GM23338 (cell line): ENCODE measurements at regions not wholly inside any gene's neighbourhood (a gene's known extent, or its start where the extent isn't known, plus 50 kb on each side); places are given as distances from the start of the nearest gene placed in this dataset.

Experiments used
- CREB1 ChIP-seq: fragments of 250-450 bp; sonication (Bioruptor Pico); IDR thresholded peaks from 2 replicates; pipeline ENCODE4 v1.5.0; 2020; ENCODE audit warnings: low read depth, mild to moderate bottlenecking, moderate library complexity
- EZH2 ChIP-seq: fragments of 200-600 bp; sonication (generic); IDR thresholded peaks from one replicate; pipeline ENCODE4 v1.8.0; 2017; ENCODE audit warnings: antibody characterized with exemption, mild to moderate bottlenecking, low read depth; ENCODE audit not compliant: unreplicated experiment
- EZH2phosphoT487 ChIP-seq: fragments of 200-600 bp; sonication (generic); IDR thresholded peaks from one replicate; pipeline ENCODE4 v1.8.1; 2018; ENCODE audit warnings: antibody characterized with exemption; ENCODE audit not compliant: unreplicated experiment
- POLR2AphosphoS5 ChIP-seq: IDR thresholded peaks from 2 replicates; pipeline ENCODE4 v1.6.1; 2016; ENCODE audit warnings: antibody characterized with exemption, low read depth
- STAT1 ChIP-seq: IDR thresholded peaks from one replicate; pipeline ENCODE4 v1.6.1; 2016; ENCODE audit warnings: antibody characterized with exemption; ENCODE audit not compliant: unreplicated experiment
- ZNF114 ChIP-seq: fragments of 250-450 bp; sonication (Bioruptor Pico); IDR thresholded peaks from 2 replicates; pipeline ENCODE4 v1.5.0; 2020; ENCODE audit warnings: mild to moderate bottlenecking, moderate library complexity
- ZNF331 ChIP-seq: fragments of 250-450 bp; sonication (Bioruptor Pico); IDR thresholded peaks from 2 replicates; pipeline ENCODE4 v1.5.0; 2020; ENCODE audit warnings: low read depth, mild to moderate bottlenecking, moderate library complexity
- TF ChIP-seq, protein P1 (sequence below), 2 experiments: fragments of 200-600 bp in 1 of 2; sonication (generic) in 1 of 2; conservative IDR thresholded peaks; 2 replicates each; pipeline versions ENCODE4 v1.5.1 to v1.6.1; 2016 to 2017; ENCODE audit warnings: antibody characterized with exemption in 2 of 2, low read depth in 2 of 2, mild to moderate bottlenecking in 2 of 2, moderate library complexity in 1 of 2
- TF ChIP-seq, protein P2 (sequence below): IDR thresholded peaks from one replicate; pipeline ENCODE4 v1.6.1; 2018; ENCODE audit warnings: antibody characterized with exemption; ENCODE audit not compliant: unreplicated experiment

DNA sequence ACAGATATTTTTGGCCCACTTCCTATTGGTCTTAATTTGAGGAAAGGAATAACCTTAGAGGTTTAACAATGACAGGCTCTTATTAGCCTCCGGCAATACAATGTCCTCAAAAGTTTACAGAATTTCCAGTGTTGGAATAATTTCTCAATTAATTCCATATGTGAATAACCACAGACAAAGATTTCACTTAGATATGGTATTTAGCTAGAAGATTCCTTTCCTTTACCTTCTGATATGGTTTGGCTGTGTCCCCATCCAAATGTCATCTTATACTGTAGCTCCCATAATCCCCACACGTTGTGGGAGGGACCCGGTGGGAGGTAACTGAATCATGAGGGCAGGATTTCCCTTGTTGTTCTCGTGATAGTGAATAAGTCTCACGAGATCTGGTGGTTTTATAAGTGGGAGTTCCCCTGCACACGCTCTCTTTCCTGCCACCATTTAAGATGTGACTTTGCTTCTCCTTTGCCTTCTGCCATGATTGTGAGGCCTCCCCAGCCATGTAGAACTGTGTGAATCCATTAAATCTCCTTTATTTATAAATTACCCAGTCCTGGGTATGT lies 54.9 kb upstream of the RGS7 start:
- TF ChIP-seq POLR2AphosphoS5 (no peak), EZH2 (no peak), CREB1 (no peak), ZNF114 (CRISPR knock-in tag) (no peak), EZH2phosphoT487 (no peak), STAT1 (no peak), ZNF331 (CRISPR knock-in tag) (no peak)
- TF ChIP-seq, protein P1, sequence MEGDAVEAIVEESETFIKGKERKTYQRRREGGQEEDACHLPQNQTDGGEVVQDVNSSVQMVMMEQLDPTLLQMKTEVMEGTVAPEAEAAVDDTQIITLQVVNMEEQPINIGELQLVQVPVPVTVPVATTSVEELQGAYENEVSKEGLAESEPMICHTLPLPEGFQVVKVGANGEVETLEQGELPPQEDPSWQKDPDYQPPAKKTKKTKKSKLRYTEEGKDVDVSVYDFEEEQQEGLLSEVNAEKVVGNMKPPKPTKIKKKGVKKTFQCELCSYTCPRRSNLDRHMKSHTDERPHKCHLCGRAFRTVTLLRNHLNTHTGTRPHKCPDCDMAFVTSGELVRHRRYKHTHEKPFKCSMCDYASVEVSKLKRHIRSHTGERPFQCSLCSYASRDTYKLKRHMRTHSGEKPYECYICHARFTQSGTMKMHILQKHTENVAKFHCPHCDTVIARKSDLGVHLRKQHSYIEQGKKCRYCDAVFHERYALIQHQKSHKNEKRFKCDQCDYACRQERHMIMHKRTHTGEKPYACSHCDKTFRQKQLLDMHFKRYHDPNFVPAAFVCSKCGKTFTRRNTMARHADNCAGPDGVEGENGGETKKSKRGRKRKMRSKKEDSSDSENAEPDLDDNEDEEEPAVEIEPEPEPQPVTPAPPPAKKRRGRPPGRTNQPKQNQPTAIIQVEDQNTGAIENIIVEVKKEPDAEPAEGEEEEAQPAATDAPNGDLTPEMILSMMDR (conservative IDR thresholded peaks at IDR 0.05; ENCODE audit: low read depth in 2 of 2), result no peak
- TF ChIP-seq, protein P2, sequence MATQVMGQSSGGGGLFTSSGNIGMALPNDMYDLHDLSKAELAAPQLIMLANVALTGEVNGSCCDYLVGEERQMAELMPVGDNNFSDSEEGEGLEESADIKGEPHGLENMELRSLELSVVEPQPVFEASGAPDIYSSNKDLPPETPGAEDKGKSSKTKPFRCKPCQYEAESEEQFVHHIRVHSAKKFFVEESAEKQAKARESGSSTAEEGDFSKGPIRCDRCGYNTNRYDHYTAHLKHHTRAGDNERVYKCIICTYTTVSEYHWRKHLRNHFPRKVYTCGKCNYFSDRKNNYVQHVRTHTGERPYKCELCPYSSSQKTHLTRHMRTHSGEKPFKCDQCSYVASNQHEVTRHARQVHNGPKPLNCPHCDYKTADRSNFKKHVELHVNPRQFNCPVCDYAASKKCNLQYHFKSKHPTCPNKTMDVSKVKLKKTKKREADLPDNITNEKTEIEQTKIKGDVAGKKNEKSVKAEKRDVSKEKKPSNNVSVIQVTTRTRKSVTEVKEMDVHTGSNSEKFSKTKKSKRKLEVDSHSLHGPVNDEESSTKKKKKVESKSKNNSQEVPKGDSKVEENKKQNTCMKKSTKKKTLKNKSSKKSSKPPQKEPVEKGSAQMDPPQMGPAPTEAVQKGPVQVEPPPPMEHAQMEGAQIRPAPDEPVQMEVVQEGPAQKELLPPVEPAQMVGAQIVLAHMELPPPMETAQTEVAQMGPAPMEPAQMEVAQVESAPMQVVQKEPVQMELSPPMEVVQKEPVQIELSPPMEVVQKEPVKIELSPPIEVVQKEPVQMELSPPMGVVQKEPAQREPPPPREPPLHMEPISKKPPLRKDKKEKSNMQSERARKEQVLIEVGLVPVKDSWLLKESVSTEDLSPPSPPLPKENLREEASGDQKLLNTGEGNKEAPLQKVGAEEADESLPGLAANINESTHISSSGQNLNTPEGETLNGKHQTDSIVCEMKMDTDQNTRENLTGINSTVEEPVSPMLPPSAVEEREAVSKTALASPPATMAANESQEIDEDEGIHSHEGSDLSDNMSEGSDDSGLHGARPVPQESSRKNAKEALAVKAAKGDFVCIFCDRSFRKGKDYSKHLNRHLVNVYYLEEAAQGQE, result no peak
